ENCODE measurements at regions not wholly inside any gene's neighbourhood (a gene's known extent, or its start where the extent isn't known, plus 50 kb on each side); places are given as distances from the start of the nearest gene placed in this dataset.
A peak's percentile ranks its signal among the peaks of the same experiment; 100 is the strongest.

- Histone ChIP-seq H3K27me3 (ENCODE audit: control insufficient read depth, insufficient read depth, low read length) (peaks cover 2% of the 10 kb centered on the region), H3K4me2 (ENCODE audit: extremely low read depth, insufficient read depth, low read length) (no peak overlapping the region), H3K9me3 (ENCODE audit: control insufficient read depth, insufficient read depth, low read depth, low read length) (no peaks in the 10 kb centered on the region), H3K79me2 (ENCODE audit: control insufficient read depth, insufficient read depth, low read length) (no peaks in the 10 kb centered on the region), H3K9ac (ENCODE audit: insufficient read depth, low read length) (no peak overlapping the region), H3K27ac (ENCODE audit: insufficient read depth, low read length) (no peak overlapping the region), H3K36me3 (ENCODE audit: control insufficient read depth, insufficient read depth, low read length) (no peaks in the 10 kb centered on the region), H2AFZ (ENCODE audit: low read length) (no peak overlapping the region), H3K4me1 (ENCODE audit: control insufficient read depth, extremely low read depth, insufficient read depth, low read length) (peaks cover 3% of the 10 kb centered on the region), H3K4me3 (replicated peaks in 1 of 4; ENCODE audit: control extremely low read depth in 1 of 4, insufficient read depth in 1 of 4, low read depth in 3 of 4, low read length in 4 of 4) (no peak overlapping the region), H4K20me1 (ENCODE audit: control insufficient read depth, extremely low read depth, insufficient read depth, low read length) (no peaks in the 10 kb centered on the region)
- no peak for DNase-seq (ENCODE audit: low read depth in 2 of 2)
- TF ChIP-seq CTCF (conservative IDR thresholded peaks at IDR 0.05 in 1 of 2, IDR thresholded peaks at IDR 0.05 in 1 of 2; ENCODE audit: low read depth in 1 of 2, low read length in 2 of 2) (no peak), EZH2 (IDR thresholded peaks at IDR 0.05; ENCODE audit: low read length, missing control alignments) (no peak)
Measured at GRCh38 chr17:34168989-34169388, 86.1 kb upstream of the CCL2 start.

- Histone ChIP-seq H3K4me1 (ENCODE audit: control insufficient read depth, extremely low read depth, insufficient read depth, low read length) (peaks cover 3% of the 10 kb centered on the region), H3K36me3 (ENCODE audit: control insufficient read depth, insufficient read depth, low read length) (no peaks in the 10 kb centered on the region), H3K9me3 (ENCODE audit: control insufficient read depth, insufficient read depth, low read depth, low read length) (no peaks in the 10 kb centered on the region), H4K20me1 (ENCODE audit: control insufficient read depth, extremely low read depth, insufficient read depth, low read length) (no peaks in the 10 kb centered on the region), H3K27ac (ENCODE audit: insufficient read depth, low read length) (no peak overlapping the region), H3K9ac (ENCODE audit: insufficient read depth, low read length) (no peak overlapping the region), H2AFZ (ENCODE audit: low read length) (no peak overlapping the region), H3K27me3 (ENCODE audit: control insufficient read depth, insufficient read depth, low read length) (peaks cover 2% of the 10 kb centered on the region), H3K4me2 (ENCODE audit: extremely low read depth, insufficient read depth, low read length) (no peak overlapping the region), H3K79me2 (ENCODE audit: control insufficient read depth, insufficient read depth, low read length) (no peaks in the 10 kb centered on the region), H3K4me3 (replicated peaks in 1 of 4; ENCODE audit: control extremely low read depth in 1 of 4, insufficient read depth in 1 of 4, low read depth in 3 of 4, low read length in 4 of 4) (no peak overlapping the region)
- no peak for DNase-seq (ENCODE audit: low read depth in 2 of 2)
- TF ChIP-seq EZH2 (IDR thresholded peaks at IDR 0.05; ENCODE audit: low read length, missing control alignments) (no peak), CTCF (conservative IDR thresholded peaks at IDR 0.05 in 1 of 2, IDR thresholded peaks at IDR 0.05 in 1 of 2; ENCODE audit: low read depth in 1 of 2, low read length in 2 of 2) (no peak)
Measured at GRCh38 chr17:34169496-34169895, 85.6 kb upstream of the CCL2 start.

- peak; percentile 36 to 53 for DNase-seq (ENCODE audit: low read depth in 2 of 2)
- TF ChIP-seq CTCF (conservative IDR thresholded peaks at IDR 0.05 in 1 of 2, IDR thresholded peaks at IDR 0.05 in 1 of 2; ENCODE audit: low read depth in 1 of 2, low read length in 2 of 2) (peak; percentile 69 to 92), EZH2 (IDR thresholded peaks at IDR 0.05; ENCODE audit: low read length, missing control alignments) (no peak)
- H3K4me1 ChIP-seq (ENCODE audit: control insufficient read depth, extremely low read depth, insufficient read depth, low read length) = peaks cover 3% of the 10 kb centered on the region
- no peak overlapping the region for H3K9ac ChIP-seq (ENCODE audit: insufficient read depth, low read length)
- no peak overlapping the region for H2AFZ ChIP-seq (ENCODE audit: low read length)
- no peaks in the 10 kb centered on the region for H3K27me3 ChIP-seq (ENCODE audit: control insufficient read depth, insufficient read depth, low read length)
- H3K27ac ChIP-seq (ENCODE audit: insufficient read depth, low read length) = no peak overlapping the region
- no peaks in the 10 kb centered on the region for H3K36me3 ChIP-seq (ENCODE audit: control insufficient read depth, insufficient read depth, low read length)
- no peaks in the 10 kb centered on the region for H4K20me1 ChIP-seq (ENCODE audit: control insufficient read depth, extremely low read depth, insufficient read depth, low read length)
- no peaks in the 10 kb centered on the region for H3K9me3 ChIP-seq (ENCODE audit: control insufficient read depth, insufficient read depth, low read depth, low read length)
- H3K4me3 ChIP-seq (replicated peaks in 1 of 4; ENCODE audit: control extremely low read depth in 1 of 4, insufficient read depth in 1 of 4, low read depth in 3 of 4, low read length in 4 of 4) = no peak overlapping the region
- no peaks in the 10 kb centered on the region for H3K79me2 ChIP-seq (ENCODE audit: control insufficient read depth, insufficient read depth, low read length)
- H3K4me2 ChIP-seq (ENCODE audit: extremely low read depth, insufficient read depth, low read length) = no peak overlapping the region
Measured at GRCh38 chr17:34171245-34171818, 83.8 kb upstream of the CCL2 start.

Measured in fibroblast of lung (primary cell).